Activated naive CD4-positive, alpha-beta T cell treated with Interleukin-2 at 50 U/mL for 16 hours (primary cell): ENCODE measurements at regions not wholly inside any gene's neighbourhood (a gene's known extent, or its start where the extent isn't known, plus 50 kb on each side); places are given as distances from the start of the nearest gene placed in this dataset.

Experiments used
- DNase-seq: peaks from one replicate; pipeline ENCODE4 v3.0.0-alpha.2; 2020

DNA sequence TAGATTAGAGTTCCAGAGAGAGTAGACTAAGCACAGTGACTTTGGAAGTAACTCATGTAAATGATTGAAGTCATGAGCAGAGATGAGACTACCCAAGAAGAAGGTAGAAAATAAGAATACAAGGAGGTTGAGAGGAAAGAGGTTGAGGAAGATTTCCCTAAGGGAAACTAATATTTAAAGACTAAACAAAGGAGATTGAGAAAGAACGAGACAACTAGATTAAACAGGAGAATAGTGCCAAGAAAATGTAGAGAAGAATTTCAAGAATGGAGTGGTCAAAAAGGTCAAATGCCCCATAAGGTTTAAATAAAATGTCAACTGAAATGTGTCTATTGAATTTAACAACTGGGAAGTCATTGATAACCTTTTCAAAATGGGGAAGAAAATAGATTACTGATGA, 59.0 kb downstream of the RPS29 start:
- no peak for DNase-seq

- no peak for DNase-seq
Measured at GRCh38 chr14:49526101-49526500, 60.1 kb downstream of the RPS29 start.

GRCh38 chr14:49516286-49516685, 69.9 kb downstream of the RPS29 start:
- no peak for DNase-seq

GRCh38 chr14:49512571-49512970, 73.6 kb downstream of the RPS29 start:
- DNase-seq = no peak

DNA sequence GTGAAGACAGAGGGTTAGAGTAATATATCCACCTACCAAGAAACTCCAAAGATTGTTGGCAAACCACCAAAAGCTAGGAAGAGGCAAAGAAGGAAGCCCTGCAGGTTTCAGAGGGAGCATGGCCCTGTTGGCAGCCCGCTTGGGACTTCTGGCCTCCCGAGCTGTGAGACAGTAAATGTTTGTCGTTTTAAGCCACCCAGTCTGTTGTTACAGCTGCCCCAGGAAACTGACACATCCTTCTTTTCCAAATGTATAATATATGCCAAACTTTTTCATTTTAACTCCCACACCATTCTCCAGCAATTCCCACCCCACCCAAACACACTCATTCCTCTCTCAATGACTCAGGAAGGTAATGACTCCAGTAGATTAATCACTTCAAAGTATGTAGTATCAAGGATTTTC, 74.0 kb downstream of the RPS29 start:
- DNase-seq = no peak

GRCh38 chr14:49508124-49508523, 78.1 kb downstream of the RPS29 start:
- DNase-seq = no peak

- no peak for DNase-seq
Measured at GRCh38 chr14:49506650-49507049, 79.5 kb downstream of the RPS29 start.

- DNase-seq = no peak
Measured at GRCh38 chr14:49505041-49505766, 81.0 kb downstream of the RPS29 start.

GRCh38 chr14:49497725-49498348, 88.3 kb downstream of the RPS29 start:
- no peak for DNase-seq

GRCh38 chr14:49497267-49497666, 88.9 kb downstream of the RPS29 start:
- DNase-seq = no peak

DNA sequence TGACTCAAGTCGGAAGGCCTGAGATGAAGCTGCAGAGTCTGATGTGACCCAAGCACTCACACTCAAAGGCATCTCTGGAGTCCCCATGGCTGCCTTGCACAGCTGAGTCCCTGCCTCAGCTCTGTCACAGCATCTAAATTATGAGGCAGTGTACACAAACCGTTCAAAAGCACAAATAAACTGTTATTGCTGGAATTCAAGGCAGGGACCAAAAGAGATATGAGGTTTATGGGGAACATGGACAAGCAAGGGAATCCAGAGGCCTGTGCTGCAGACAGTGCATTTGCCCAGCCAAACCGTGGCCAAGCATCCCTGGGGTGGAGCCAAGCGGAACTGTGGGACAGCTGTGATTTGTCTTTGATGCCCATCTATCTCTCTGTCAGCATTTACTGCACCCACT, 91.3 kb downstream of the RPS29 start:
- no peak for DNase-seq

DNA sequence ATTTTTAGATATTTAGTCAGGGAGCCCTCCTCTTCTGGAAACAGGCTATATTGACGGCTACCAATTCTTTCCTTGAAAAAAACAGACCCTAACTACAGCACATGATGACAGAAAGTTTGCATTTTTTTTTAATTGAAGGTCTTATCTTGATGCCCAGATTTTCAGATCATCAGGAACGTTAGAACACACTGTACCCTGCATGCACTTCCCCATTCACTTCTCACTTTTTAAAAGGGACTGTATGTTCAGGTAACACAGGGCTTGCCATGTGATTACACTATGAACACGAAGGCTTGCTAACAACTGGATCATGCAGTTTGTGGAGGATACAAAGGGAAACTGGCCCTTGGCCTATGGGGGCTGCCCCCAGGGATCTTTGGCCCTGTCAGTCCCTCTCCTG, 92.6 kb downstream of the RPS29 start:
- no peak for DNase-seq

GRCh38 chr14:49492151-49492550, 94.0 kb downstream of the RPS29 start:
- no peak for DNase-seq

DNA sequence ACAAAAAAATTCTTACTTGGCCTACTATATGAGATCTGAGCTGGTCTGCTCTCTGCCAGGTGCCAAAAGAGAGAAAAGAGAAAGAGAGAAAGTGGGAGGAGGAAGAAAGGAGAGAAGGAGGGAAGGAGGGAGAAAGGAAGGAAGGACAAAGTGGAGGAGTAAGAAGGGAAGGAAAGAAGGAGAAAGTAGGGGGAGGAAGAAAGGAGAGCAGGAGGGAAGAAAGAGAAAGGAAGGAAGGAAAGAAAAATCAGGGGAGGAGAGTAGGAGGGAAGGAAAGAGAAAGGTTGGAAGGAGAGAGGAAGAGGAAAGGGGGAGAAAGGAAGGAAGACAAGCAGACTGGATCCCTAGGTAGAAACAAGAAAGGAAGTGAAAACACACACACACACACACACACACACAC, 96.8 kb downstream of the RPS29 start:
- no peak for DNase-seq

- no peak for DNase-seq
Measured at GRCh38 chr14:49487238-49487637, 98.9 kb downstream of the RPS29 start.

- no peak for DNase-seq
Measured at GRCh38 chr14:49485290-49485689, 100.9 kb downstream of the RPS29 start.

- no peak for DNase-seq
Measured at GRCh38 chr14:49484180-49484579, 102.0 kb downstream of the RPS29 start.

DNA sequence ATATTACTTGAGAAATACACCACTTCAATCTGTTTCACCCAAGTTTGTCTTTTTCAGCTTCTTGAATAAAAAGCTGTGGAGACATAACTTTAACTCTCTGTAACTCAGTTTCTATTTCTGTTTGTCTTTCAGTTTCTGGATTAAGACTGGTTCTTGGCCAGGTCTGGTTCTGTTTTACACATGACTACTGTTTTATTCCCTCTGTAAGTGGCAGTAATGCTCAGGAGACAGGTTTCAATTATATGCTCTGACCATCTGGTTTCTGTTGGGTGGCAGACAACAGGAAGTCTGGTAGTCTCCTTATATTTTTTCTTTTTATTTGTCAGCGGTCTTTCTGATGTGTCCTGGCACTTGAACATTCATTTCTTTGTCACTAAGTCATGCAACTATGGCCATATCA, 102.9 kb downstream of the RPS29 start:
- DNase-seq = no peak

DNA sequence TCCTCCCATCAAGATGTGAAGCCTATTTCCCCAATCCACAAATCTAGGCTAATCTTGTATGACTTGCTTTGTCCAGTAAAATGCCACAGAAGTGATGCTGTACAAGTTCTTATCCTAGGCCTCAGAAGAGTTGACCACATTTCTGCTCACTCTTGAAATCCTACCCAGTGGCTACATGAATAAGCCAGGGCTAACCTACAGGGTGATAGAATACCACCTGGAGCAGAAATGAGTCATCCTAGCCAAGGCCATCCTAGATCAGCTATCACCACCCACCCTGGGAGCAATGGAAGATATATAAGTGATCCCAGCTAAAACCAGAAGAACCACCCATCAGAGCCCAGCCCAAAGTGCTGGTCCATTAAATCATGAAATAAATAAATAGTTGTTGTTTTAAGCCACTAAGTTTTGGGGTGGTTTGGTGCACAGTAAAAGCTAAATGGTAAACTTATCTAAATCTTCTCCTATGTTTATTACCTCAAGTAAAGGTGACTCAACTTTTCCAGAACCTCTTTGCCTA, 105.1 kb downstream of the RPS29 start:
- DNase-seq = no peak

DNA sequence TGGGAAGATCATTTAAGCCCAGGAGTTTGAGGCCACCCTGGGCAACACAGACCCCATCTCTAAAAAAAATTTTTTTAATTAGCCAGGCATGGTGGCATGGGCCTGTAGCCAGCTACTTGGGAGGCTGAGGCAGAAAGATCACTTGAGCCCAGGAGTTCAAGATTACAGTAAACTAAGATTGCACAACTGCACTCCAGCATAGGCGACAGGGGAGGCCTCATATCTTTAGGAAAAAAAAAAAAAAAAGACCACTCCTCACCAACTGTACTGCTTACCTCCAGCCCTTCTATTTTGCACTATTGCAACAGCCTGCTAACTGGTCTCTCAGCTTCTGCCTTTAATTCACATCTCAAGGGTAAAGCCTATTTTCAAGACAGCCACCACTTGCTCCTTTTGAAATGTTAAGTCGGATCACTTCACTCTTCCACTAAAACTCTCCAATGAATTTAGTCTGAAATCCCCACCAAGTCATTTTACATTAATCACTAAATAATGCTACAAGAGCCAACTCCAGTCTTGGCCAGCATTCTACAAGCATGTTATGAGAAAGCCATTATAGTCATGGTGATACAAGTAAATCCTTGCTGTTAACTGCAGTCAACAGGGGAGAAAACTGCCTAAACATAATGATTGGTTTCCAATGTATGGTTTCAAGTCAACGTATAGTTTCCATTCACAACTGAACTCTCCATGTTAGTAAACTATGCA, 106.0 kb downstream of the RPS29 start:
- DNase-seq = no peak

DNA sequence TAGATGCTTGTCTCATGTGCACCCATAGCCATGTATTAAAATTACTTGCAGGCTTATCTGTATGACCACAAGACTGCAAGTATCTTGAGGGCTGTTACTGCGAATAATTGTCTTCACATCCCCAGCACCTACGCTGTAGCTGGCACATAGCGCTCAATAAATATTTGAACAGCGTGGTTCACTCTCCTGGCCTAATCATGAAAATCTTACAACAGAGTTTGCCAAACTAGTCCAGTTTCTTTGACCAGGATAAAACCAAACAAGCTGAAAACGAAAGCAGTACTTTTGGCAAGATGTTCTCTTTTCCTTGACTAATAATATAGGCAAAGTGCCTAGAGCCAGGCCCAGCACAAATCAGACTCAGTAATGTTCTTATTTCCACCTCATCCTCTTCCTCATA, 106.7 kb downstream of the RPS29 start:
- DNase-seq = no peak

GRCh38 chr14:49478784-49479183, 107.4 kb downstream of the RPS29 start:
- DNase-seq = no peak

- DNase-seq = no peak
Measured at GRCh38 chr14:49467091-49467490, 119.1 kb downstream of the RPS29 start.

- DNase-seq = no peak
Measured at GRCh38 chr14:49464885-49465284, 121.3 kb downstream of the RPS29 start.
